ENCODE measurements at regions not wholly inside any gene's neighbourhood (a gene's known extent, or its start where the extent isn't known, plus 50 kb on each side); places are given as distances from the start of the nearest gene placed in this dataset.

DNA sequence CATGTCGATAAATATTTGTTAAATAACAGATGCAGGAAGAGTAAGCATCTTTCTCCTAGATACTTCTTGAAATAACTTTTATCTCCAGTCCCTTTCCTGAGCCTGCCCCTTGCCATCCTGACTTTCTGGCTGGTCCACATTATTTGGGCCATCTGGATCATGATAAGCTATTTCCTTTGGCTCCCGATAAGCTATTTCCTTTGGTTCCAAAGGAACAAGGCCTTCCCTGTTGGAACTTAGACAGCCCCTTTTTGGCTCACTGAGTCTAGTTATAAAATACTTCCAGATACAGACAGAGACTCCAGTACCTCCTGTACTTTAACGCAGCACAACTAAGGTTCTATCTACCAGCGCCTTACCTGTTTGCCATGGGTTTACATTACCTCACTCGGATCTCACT is 205.3 kb upstream of the CCDC150 start:
- no peaks in the 10 kb centered on the region for H3K36me3 ChIP-seq (ENCODE audit: control insufficient read depth in 1 of 2, insufficient read depth in 2 of 2, low read length in 2 of 2)
- no peak overlapping the region for H3K27ac ChIP-seq (ENCODE audit: low read length)
- H3K9me3 ChIP-seq (ENCODE audit: control insufficient read depth in 1 of 2, low read length in 2 of 2): no peaks in the 10 kb centered on the region
- H3K27me3 ChIP-seq (ENCODE audit: low read depth, low read length): no peaks in the 10 kb centered on the region
- no peaks in the 10 kb centered on the region for H3K4me1 ChIP-seq (ENCODE audit: control insufficient read depth in 1 of 2, insufficient read depth in 2 of 2, low read length in 2 of 2)
- H3K4me3 ChIP-seq (ENCODE audit: low read depth in 1 of 2, low read length in 2 of 2): no peak overlapping the region

DNA sequence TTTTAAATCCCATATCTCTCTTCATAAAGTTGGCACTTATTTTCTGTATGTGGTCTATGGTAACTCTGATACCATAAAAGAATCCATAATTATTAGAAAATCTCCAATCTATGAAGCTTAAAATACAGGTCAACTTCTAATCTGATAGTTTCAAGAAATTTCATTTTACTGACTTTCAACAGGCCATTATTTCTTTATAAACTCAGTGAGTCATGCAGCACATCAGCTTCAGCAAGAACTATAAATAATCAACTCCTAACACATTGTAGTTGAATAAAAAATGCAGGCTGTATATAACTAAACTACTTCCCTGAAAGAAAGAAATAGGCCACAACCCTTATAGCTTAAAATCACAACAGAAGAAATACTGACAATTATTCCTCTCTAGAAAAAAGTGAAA is 204.3 kb upstream of the CCDC150 start:
- no peaks in the 10 kb centered on the region for H3K27me3 ChIP-seq (ENCODE audit: low read depth, low read length)
- no peak overlapping the region for H3K27ac ChIP-seq (ENCODE audit: low read length)
- no peaks in the 10 kb centered on the region for H3K9me3 ChIP-seq (ENCODE audit: control insufficient read depth in 1 of 2, low read length in 2 of 2)
- no peaks in the 10 kb centered on the region for H3K4me1 ChIP-seq (ENCODE audit: control insufficient read depth in 1 of 2, insufficient read depth in 2 of 2, low read length in 2 of 2)
- no peaks in the 10 kb centered on the region for H3K36me3 ChIP-seq (ENCODE audit: control insufficient read depth in 1 of 2, insufficient read depth in 2 of 2, low read length in 2 of 2)
- H3K4me3 ChIP-seq (ENCODE audit: low read depth in 1 of 2, low read length in 2 of 2): no peak overlapping the region

DNA sequence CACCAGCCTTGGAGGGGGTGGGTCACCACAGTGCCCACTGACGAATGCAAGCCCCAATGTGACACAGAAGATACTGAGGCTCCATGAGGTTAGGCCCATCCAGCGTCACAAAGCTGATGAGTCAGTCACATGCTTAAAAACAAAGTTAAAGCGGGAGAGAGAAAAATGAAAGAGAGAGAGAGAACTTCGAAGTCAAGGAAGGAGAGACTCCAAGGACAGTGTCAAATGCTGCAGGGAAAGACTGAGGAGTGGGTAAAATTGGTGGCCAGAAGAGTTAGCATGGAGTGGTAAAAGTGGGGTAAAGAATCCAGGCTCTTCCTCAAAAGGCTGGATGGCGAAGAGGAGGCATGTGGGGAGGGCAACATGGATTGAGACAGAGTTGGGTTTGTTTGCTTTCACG is 201.9 kb upstream of the CCDC150 start:
- H3K4me3 ChIP-seq (ENCODE audit: low read depth in 1 of 2, low read length in 2 of 2): no peak overlapping the region
- H3K9me3 ChIP-seq (ENCODE audit: control insufficient read depth in 1 of 2, low read length in 2 of 2): no peaks in the 10 kb centered on the region
- H3K36me3 ChIP-seq (ENCODE audit: control insufficient read depth in 1 of 2, insufficient read depth in 2 of 2, low read length in 2 of 2): no peaks in the 10 kb centered on the region
- H3K4me1 ChIP-seq (ENCODE audit: control insufficient read depth in 1 of 2, insufficient read depth in 2 of 2, low read length in 2 of 2): no peaks in the 10 kb centered on the region
- H3K27me3 ChIP-seq (ENCODE audit: low read depth, low read length): no peaks in the 10 kb centered on the region
- no peak overlapping the region for H3K27ac ChIP-seq (ENCODE audit: low read length)

- H3K27me3 ChIP-seq (ENCODE audit: low read depth, low read length): no peaks in the 10 kb centered on the region
- no peak overlapping the region for H3K27ac ChIP-seq (ENCODE audit: low read length)
- H3K36me3 ChIP-seq (ENCODE audit: control insufficient read depth in 1 of 2, insufficient read depth in 2 of 2, low read length in 2 of 2): no peaks in the 10 kb centered on the region
- H3K4me1 ChIP-seq (ENCODE audit: control insufficient read depth in 1 of 2, insufficient read depth in 2 of 2, low read length in 2 of 2): no peaks in the 10 kb centered on the region
- H3K4me3 ChIP-seq (ENCODE audit: low read depth in 1 of 2, low read length in 2 of 2): no peak overlapping the region
- no peaks in the 10 kb centered on the region for H3K9me3 ChIP-seq (ENCODE audit: control insufficient read depth in 1 of 2, low read length in 2 of 2)
These were observed 199.8 kb upstream of the CCDC150 start for GRCh38 chr2:196439760-196440159.

DNA sequence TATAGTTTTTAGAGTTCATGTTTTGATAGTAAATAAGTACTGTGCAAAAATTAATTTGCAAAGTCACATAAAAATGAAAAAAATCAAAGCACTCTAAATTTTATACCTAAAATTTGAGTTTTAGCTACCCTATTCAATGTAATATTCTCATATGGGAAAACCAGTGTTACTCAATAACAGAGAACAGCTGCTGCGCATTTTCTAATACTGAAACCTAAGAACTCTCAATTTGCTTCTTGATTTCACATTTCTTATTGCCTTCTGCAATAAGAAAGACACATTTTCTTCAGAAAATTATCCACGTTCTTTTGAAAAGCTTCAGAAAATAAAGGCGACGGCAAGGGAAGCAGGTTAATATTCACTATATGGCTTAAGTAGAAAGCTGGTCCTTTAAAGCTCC is 199.1 kb upstream of the CCDC150 start:
- no peaks in the 10 kb centered on the region for H3K9me3 ChIP-seq (ENCODE audit: control insufficient read depth in 1 of 2, low read length in 2 of 2)
- no peaks in the 10 kb centered on the region for H3K36me3 ChIP-seq (ENCODE audit: control insufficient read depth in 1 of 2, insufficient read depth in 2 of 2, low read length in 2 of 2)
- H3K4me3 ChIP-seq (ENCODE audit: low read depth in 1 of 2, low read length in 2 of 2): no peak overlapping the region
- no peaks in the 10 kb centered on the region for H3K4me1 ChIP-seq (ENCODE audit: control insufficient read depth in 1 of 2, insufficient read depth in 2 of 2, low read length in 2 of 2)
- no peak overlapping the region for H3K27ac ChIP-seq (ENCODE audit: low read length)
- no peaks in the 10 kb centered on the region for H3K27me3 ChIP-seq (ENCODE audit: low read depth, low read length)

DNA sequence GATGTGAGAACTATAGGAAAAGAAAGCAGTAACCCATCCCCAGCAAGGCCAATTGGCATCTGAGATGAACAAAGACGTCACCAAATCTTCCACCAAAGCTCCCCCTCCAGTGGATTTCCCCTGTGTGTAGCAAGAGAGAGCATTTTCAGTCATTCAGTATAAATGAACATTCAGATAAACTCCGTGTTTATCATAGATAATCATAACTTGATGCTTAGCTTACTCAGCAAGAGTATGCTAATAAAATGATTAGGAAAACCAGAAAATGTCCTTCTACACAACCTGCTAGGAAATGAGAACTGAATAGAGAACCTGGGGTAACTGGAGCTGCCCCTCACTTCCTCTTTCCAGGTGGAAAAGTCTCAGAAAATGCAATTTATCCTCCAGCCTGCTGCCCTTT is 198.0 kb upstream of the CCDC150 start:
- Histone ChIP-seq H3K9me3 (ENCODE audit: control insufficient read depth in 1 of 2, low read length in 2 of 2) (no peaks in the 10 kb centered on the region), H3K27me3 (ENCODE audit: low read depth, low read length) (no peaks in the 10 kb centered on the region), H3K4me3 (ENCODE audit: low read depth in 1 of 2, low read length in 2 of 2) (no peak overlapping the region), H3K4me1 (ENCODE audit: control insufficient read depth in 1 of 2, insufficient read depth in 2 of 2, low read length in 2 of 2) (no peaks in the 10 kb centered on the region), H3K36me3 (ENCODE audit: control insufficient read depth in 1 of 2, insufficient read depth in 2 of 2, low read length in 2 of 2) (no peaks in the 10 kb centered on the region), H3K27ac (ENCODE audit: low read length) (no peak overlapping the region)

DNA sequence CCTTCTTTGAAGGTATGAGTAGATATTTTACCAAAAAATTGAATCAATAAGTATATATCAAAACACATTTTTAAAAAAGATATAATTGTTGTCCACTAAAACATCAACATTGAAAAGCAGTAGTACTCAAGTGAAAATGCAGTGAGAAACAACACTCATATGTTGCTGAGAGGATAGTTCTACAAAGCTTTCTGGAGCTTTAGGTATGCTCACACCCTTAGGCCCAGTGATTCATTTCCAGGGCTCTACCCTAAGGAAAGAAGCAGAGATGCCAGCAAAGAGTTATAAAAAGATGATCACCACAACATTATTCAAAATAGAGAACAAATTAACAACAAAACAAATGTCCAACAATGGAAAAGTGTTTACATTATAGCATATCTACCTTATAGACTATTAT is 197.3 kb upstream of the CCDC150 start:
- Histone ChIP-seq H3K4me1 (ENCODE audit: control insufficient read depth in 1 of 2, insufficient read depth in 2 of 2, low read length in 2 of 2) (no peaks in the 10 kb centered on the region), H3K27me3 (ENCODE audit: low read depth, low read length) (no peaks in the 10 kb centered on the region), H3K27ac (ENCODE audit: low read length) (no peak overlapping the region)

DNA sequence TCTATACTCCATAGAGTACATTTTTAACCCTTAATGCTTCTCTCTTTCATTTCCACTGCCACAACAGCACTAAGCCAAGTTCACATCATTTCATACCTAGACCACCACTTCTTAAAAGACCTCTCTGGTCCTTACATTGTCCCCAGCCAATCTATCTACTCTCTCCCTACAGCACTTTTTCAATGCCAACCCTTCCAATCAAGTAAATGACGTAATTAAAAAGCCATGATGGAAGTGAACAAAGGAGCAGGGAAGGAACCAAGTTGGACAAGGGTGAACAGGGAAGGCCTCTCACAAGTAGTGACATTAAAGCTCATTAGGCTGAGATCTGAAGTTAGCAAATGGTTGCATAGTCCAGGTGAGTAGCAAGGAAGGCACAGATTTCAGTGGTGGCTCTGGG is 195.1 kb upstream of the CCDC150 start:
- no peaks in the 10 kb centered on the region for H3K4me1 ChIP-seq (ENCODE audit: control insufficient read depth in 1 of 2, insufficient read depth in 2 of 2, low read length in 2 of 2)
- H3K9me3 ChIP-seq (ENCODE audit: control insufficient read depth in 1 of 2, low read length in 2 of 2): no peaks in the 10 kb centered on the region
- H3K27me3 ChIP-seq (ENCODE audit: low read depth, low read length): no peaks in the 10 kb centered on the region
- H3K4me3 ChIP-seq (ENCODE audit: low read depth in 1 of 2, low read length in 2 of 2): no peak overlapping the region
- H3K36me3 ChIP-seq (ENCODE audit: control insufficient read depth in 1 of 2, insufficient read depth in 2 of 2, low read length in 2 of 2): no peaks in the 10 kb centered on the region
- H3K27ac ChIP-seq (ENCODE audit: low read length): no peak overlapping the region

More for the DNA sequence above, 197.3 kb upstream of the CCDC150 start:
- no peak overlapping the region for H3K4me3 ChIP-seq (ENCODE audit: low read depth in 1 of 2, low read length in 2 of 2)
- no peaks in the 10 kb centered on the region for H3K36me3 ChIP-seq (ENCODE audit: control insufficient read depth in 1 of 2, insufficient read depth in 2 of 2, low read length in 2 of 2)
- H3K9me3 ChIP-seq (ENCODE audit: control insufficient read depth in 1 of 2, low read length in 2 of 2): no peaks in the 10 kb centered on the region

DNA sequence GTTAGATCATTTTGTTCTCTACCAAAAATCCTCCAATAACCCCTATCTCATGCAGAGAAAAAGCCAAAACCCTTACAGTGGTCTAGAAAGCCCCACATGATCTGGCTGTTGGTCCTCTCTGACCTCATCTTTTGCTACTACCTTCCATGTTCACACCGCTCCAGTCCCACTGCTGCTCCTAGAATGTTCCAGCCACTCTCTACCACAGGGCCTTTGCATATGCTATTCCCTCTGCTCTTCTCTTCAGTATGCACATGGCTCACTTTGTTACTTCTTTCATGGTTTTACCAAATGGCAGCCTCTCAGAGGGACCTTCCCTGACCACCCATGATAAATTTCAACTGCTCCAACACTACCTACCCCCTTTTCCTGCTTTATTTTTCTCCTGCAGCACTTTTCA is 193.5 kb upstream of the CCDC150 start:
- H3K36me3 ChIP-seq (ENCODE audit: control insufficient read depth in 1 of 2, insufficient read depth in 2 of 2, low read length in 2 of 2): no peaks in the 10 kb centered on the region
- no peak overlapping the region for H3K4me3 ChIP-seq (ENCODE audit: low read depth in 1 of 2, low read length in 2 of 2)
- H3K4me1 ChIP-seq (ENCODE audit: control insufficient read depth in 1 of 2, insufficient read depth in 2 of 2, low read length in 2 of 2): no peaks in the 10 kb centered on the region
- no peaks in the 10 kb centered on the region for H3K27me3 ChIP-seq (ENCODE audit: low read depth, low read length)
- H3K9me3 ChIP-seq (ENCODE audit: control insufficient read depth in 1 of 2, low read length in 2 of 2): no peaks in the 10 kb centered on the region
- H3K27ac ChIP-seq (ENCODE audit: low read length): no peak overlapping the region

GRCh38 chr2:196448407-196449079 is 191.0 kb upstream of the CCDC150 start:
- H3K9me3 ChIP-seq (ENCODE audit: control insufficient read depth in 1 of 2, low read length in 2 of 2): no peaks in the 10 kb centered on the region
- no peaks in the 10 kb centered on the region for H3K36me3 ChIP-seq (ENCODE audit: control insufficient read depth in 1 of 2, insufficient read depth in 2 of 2, low read length in 2 of 2)
- no peak overlapping the region for H3K27ac ChIP-seq (ENCODE audit: low read length)
- no peaks in the 10 kb centered on the region for H3K4me1 ChIP-seq (ENCODE audit: control insufficient read depth in 1 of 2, insufficient read depth in 2 of 2, low read length in 2 of 2)
- no peaks in the 10 kb centered on the region for H3K27me3 ChIP-seq (ENCODE audit: low read depth, low read length)
- H3K4me3 ChIP-seq (ENCODE audit: low read depth in 1 of 2, low read length in 2 of 2): no peak overlapping the region

DNA sequence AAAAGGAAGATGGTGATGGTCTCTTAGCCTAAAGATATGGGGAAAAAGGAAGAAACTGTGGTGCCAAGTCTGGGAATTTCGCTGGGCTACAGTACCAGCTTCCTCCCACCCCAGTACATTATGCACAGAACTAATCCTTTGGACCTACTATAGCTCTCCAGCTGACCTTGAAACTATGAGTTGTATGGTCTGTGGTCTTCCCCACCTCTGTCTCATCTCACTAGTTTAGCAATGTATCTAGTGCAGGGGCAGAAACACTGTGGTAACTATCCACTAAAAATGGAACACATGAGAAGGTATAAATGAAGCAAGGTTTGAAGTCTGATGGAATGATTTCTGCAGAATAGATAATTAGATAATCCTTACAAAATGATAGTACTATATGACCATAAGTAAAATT is 190.4 kb upstream of the CCDC150 start:
- Histone ChIP-seq H3K9me3 (ENCODE audit: control insufficient read depth in 1 of 2, low read length in 2 of 2) (no peaks in the 10 kb centered on the region), H3K27ac (ENCODE audit: low read length) (no peak overlapping the region), H3K4me1 (ENCODE audit: control insufficient read depth in 1 of 2, insufficient read depth in 2 of 2, low read length in 2 of 2) (no peaks in the 10 kb centered on the region), H3K36me3 (ENCODE audit: control insufficient read depth in 1 of 2, insufficient read depth in 2 of 2, low read length in 2 of 2) (no peaks in the 10 kb centered on the region), H3K27me3 (ENCODE audit: low read depth, low read length) (no peaks in the 10 kb centered on the region), H3K4me3 (ENCODE audit: low read depth in 1 of 2, low read length in 2 of 2) (no peak overlapping the region)

DNA sequence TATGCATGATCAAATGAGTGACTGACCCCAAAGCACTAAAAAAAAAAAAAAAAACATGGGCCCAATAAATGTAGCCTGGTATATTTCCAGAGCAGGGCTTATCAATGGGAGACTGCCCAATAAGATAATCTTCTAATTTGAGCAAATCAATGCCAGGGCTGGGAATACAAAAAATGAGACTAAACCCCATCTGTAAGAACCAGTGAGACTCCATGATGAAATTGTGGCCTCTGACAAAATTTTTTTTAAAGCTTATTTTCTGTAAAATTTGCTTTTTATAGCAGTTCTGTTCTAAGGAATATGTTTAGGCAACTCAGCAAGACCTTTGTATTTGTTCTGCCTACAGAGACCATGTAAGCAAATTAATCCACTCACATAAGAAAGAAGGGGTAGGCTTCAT is 186.8 kb upstream of the CCDC150 start:
- H3K27me3 ChIP-seq (ENCODE audit: low read depth, low read length): no peaks in the 10 kb centered on the region
- H3K4me3 ChIP-seq (ENCODE audit: low read depth in 1 of 2, low read length in 2 of 2): no peak overlapping the region
- H3K27ac ChIP-seq (ENCODE audit: low read length): no peak overlapping the region
- no peaks in the 10 kb centered on the region for H3K36me3 ChIP-seq (ENCODE audit: control insufficient read depth in 1 of 2, insufficient read depth in 2 of 2, low read length in 2 of 2)
- H3K9me3 ChIP-seq (ENCODE audit: control insufficient read depth in 1 of 2, low read length in 2 of 2): no peaks in the 10 kb centered on the region
- H3K4me1 ChIP-seq (ENCODE audit: control insufficient read depth in 1 of 2, insufficient read depth in 2 of 2, low read length in 2 of 2): no peaks in the 10 kb centered on the region
